Neural progenitor cell (in vitro differentiated cells): ENCODE measurements at regions not wholly inside any gene's neighbourhood (a gene's known extent, or its start where the extent isn't known, plus 50 kb on each side); places are given as distances from the start of the nearest gene placed in this dataset.

Source experiments
- EZH2 ChIP-seq: fragments of 200-600 bp; sonication (generic); IDR thresholded peaks from 2 replicates; pipeline ENCODE4 v1.6.1; 2017; ENCODE audit warnings: antibody characterized with exemption, mild to moderate bottlenecking, moderate library complexity
- TF ChIP-seq, protein P1 (sequence below): fragments of 200-600 bp; sonication (generic); IDR thresholded peaks from 2 replicates; pipeline ENCODE4 v1.5.1; 2017; ENCODE audit warnings: antibody characterized with exemption, mild to moderate bottlenecking

DNA sequence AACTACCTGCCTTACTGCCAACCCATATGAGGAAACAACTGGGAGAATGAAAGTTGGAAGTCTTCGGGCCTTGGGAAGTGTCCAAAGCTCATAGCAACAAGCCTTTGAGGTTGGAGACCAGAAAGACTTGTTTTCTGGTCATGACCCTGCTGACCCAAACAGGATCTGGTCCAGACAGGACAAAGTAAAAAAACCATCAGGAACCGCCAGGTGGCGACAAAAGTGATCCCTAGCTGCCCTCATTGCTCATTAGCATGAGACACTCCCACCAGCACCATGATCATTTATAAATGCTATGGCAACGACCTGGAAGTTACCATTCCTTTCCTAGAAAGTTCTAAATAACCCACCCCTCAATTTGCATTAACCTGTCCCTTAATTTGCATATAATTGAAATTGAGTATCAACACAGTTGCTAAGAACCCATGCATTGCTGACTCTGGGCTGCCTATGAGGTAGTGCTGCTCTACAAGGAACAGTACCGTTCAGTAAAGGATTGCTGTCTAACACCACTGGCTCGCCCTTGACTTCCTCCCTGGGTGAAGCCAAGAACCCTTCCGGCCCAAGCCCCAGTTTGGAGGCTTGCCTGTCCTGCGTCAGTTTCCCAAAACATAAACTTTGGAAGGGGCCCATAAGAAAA lies 89.0 kb downstream of the URB2 start:
- TF ChIP-seq, protein P1, sequence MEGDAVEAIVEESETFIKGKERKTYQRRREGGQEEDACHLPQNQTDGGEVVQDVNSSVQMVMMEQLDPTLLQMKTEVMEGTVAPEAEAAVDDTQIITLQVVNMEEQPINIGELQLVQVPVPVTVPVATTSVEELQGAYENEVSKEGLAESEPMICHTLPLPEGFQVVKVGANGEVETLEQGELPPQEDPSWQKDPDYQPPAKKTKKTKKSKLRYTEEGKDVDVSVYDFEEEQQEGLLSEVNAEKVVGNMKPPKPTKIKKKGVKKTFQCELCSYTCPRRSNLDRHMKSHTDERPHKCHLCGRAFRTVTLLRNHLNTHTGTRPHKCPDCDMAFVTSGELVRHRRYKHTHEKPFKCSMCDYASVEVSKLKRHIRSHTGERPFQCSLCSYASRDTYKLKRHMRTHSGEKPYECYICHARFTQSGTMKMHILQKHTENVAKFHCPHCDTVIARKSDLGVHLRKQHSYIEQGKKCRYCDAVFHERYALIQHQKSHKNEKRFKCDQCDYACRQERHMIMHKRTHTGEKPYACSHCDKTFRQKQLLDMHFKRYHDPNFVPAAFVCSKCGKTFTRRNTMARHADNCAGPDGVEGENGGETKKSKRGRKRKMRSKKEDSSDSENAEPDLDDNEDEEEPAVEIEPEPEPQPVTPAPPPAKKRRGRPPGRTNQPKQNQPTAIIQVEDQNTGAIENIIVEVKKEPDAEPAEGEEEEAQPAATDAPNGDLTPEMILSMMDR: peak; percentile 29
- TF ChIP-seq EZH2: no peak
